Left forelimb (tissue), 1 donor: ENCODE measurements at regions not wholly inside any gene's neighbourhood (a gene's known extent, or its start where the extent isn't known, plus 50 kb on each side); places are given as distances from the start of the nearest gene placed in this dataset.

Experiments used
- DNase-seq: peaks from one replicate; pipeline ENCODE4 v3.0.0-alpha.2; 2018; ENCODE audit warnings: low spot score

GRCh38 chr3:187951452-187952190 is 202.3 kb upstream of the LPP start:
- no peak for DNase-seq

GRCh38 chr3:187952849-187953248 is 201.1 kb upstream of the LPP start:
- DNase-seq, result no peak

GRCh38 chr3:187954516-187954872 is 199.5 kb upstream of the LPP start:
- DNase-seq, result no peak

- DNase-seq, result no peak
Measured at GRCh38 chr3:187954873-187955586, 198.9 kb upstream of the LPP start.

GRCh38 chr3:187955587-187955952 is 198.4 kb upstream of the LPP start:
- no peak for DNase-seq

GRCh38 chr3:187957165-187957581 is 196.8 kb upstream of the LPP start:
- no peak for DNase-seq

GRCh38 chr3:187957582-187957981 is 196.4 kb upstream of the LPP start:
- DNase-seq, result no peak

- no peak for DNase-seq
Measured at GRCh38 chr3:187958432-187959003, 195.4 kb upstream of the LPP start.

- no peak for DNase-seq
Measured at GRCh38 chr3:187960820-187961219, 193.1 kb upstream of the LPP start.

- no peak for DNase-seq
Measured at GRCh38 chr3:187961366-187961765, 192.6 kb upstream of the LPP start.

- DNase-seq, result no peak
Measured at GRCh38 chr3:187963003-187963676, 190.8 kb upstream of the LPP start.

- DNase-seq, result no peak
Measured at GRCh38 chr3:187963677-187964385, 190.1 kb upstream of the LPP start.

- no peak for DNase-seq
Measured at GRCh38 chr3:187964760-187965159, 189.2 kb upstream of the LPP start.

GRCh38 chr3:187966096-187966495 is 187.9 kb upstream of the LPP start:
- DNase-seq, result no peak

- no peak for DNase-seq
Measured at GRCh38 chr3:187966636-187967406, 187.1 kb upstream of the LPP start.

- no peak for DNase-seq
Measured at GRCh38 chr3:187967993-187968392, 186.0 kb upstream of the LPP start.

GRCh38 chr3:187968883-187969580 is 184.9 kb upstream of the LPP start:
- DNase-seq, result no peak

- DNase-seq, result no peak
Measured at GRCh38 chr3:187969581-187969950, 184.4 kb upstream of the LPP start.

- DNase-seq, result no peak
Measured at GRCh38 chr3:187970106-187970505, 183.9 kb upstream of the LPP start.

GRCh38 chr3:187971629-187972028 is 182.3 kb upstream of the LPP start:
- no peak for DNase-seq

- DNase-seq, result no peak
Measured at GRCh38 chr3:187972454-187972853, 181.5 kb upstream of the LPP start.
